ENCODE measurements at regions not wholly inside any gene's neighbourhood (a gene's known extent, or its start where the extent isn't known, plus 50 kb on each side); places are given as distances from the start of the nearest gene placed in this dataset.

GRCh38 chr5:12911156-12911555 lies 1006.9 kb upstream of the CTNND2 start:
- Histone ChIP-seq H4K91ac (ENCODE audit: low read depth, low read length) (no peak overlapping the region), H3K27me3 (ENCODE audit: insufficient read depth, low read length) (no peaks in the 10 kb centered on the region), H3K4me3 (ENCODE audit: low read depth, low read length) (no peak overlapping the region), H3K4me2 (ENCODE audit: low read length) (no peak overlapping the region), H3K79me1 (ENCODE audit: low read length) (no peaks in the 10 kb centered on the region), H2BK120ac (ENCODE audit: insufficient read depth, low read length, poor library complexity) (no peak overlapping the region), H3K18ac (ENCODE audit: low read length) (no peak overlapping the region), H2AFZ (ENCODE audit: insufficient read depth, low read length, poor library complexity) (no peak overlapping the region), H3K36me3 (ENCODE audit: control insufficient read depth in 1 of 2, insufficient read depth in 2 of 2, low read length in 2 of 2) (no peaks in the 10 kb centered on the region), H3K4me1 (ENCODE audit: control insufficient read depth in 1 of 2, insufficient read depth in 2 of 2, low read length in 2 of 2) (no peaks in the 10 kb centered on the region), H3K4ac (ENCODE audit: low read depth, low read length) (no peak overlapping the region), H2BK5ac (ENCODE audit: low read depth, low read length, poor library complexity) (no peak overlapping the region), H4K8ac (ENCODE audit: low read depth, low read length) (no peak overlapping the region), H3K9me3 (ENCODE audit: insufficient read depth, low read depth, low read length) (no peaks in the 10 kb centered on the region), H2BK12ac (ENCODE audit: low read length) (no peak overlapping the region), H3K9ac (ENCODE audit: low read length) (no peak overlapping the region), H2AK5ac (ENCODE audit: low read length) (no peak overlapping the region), H4K12ac (ENCODE audit: low read depth, low read length) (no peak overlapping the region), H3K14ac (ENCODE audit: low read length) (no peak overlapping the region), H3K23ac (ENCODE audit: low read length) (no peak overlapping the region), H3K79me2 (ENCODE audit: control insufficient read depth, insufficient read depth, low read length, poor library complexity) (no peaks in the 10 kb centered on the region), H3K27ac (ENCODE audit: low read depth, low read length) (no peak overlapping the region)
- WGBS (ENCODE audit: extremely low coverage, insufficient coverage, insufficient read length): no CpG with 5 or more reads among the region's 4 CpGs
- no peak for DNase-seq

GRCh38 chr5:12910641-12911040 lies 1006.4 kb upstream of the CTNND2 start:
- Histone ChIP-seq H3K79me1 (ENCODE audit: low read length) (no peaks in the 10 kb centered on the region), H2AFZ (ENCODE audit: insufficient read depth, low read length, poor library complexity) (no peak overlapping the region), H3K79me2 (ENCODE audit: control insufficient read depth, insufficient read depth, low read length, poor library complexity) (no peaks in the 10 kb centered on the region), H2BK120ac (ENCODE audit: insufficient read depth, low read length, poor library complexity) (no peak overlapping the region), H3K14ac (ENCODE audit: low read length) (no peak overlapping the region), H2BK5ac (ENCODE audit: low read depth, low read length, poor library complexity) (no peak overlapping the region), H2AK5ac (ENCODE audit: low read length) (no peak overlapping the region), H4K8ac (ENCODE audit: low read depth, low read length) (no peak overlapping the region), H3K9me3 (ENCODE audit: insufficient read depth, low read depth, low read length) (no peaks in the 10 kb centered on the region), H3K23ac (ENCODE audit: low read length) (no peak overlapping the region), H3K4me3 (ENCODE audit: low read depth, low read length) (no peak overlapping the region), H3K27me3 (ENCODE audit: insufficient read depth, low read length) (no peaks in the 10 kb centered on the region), H2BK12ac (ENCODE audit: low read length) (no peak overlapping the region), H3K18ac (ENCODE audit: low read length) (no peak overlapping the region), H3K4ac (ENCODE audit: low read depth, low read length) (no peak overlapping the region), H4K12ac (ENCODE audit: low read depth, low read length) (no peak overlapping the region), H4K91ac (ENCODE audit: low read depth, low read length) (no peak overlapping the region), H3K4me2 (ENCODE audit: low read length) (no peak overlapping the region), H3K36me3 (ENCODE audit: control insufficient read depth in 1 of 2, insufficient read depth in 2 of 2, low read length in 2 of 2) (no peaks in the 10 kb centered on the region), H3K27ac (ENCODE audit: low read depth, low read length) (no peak overlapping the region), H3K4me1 (ENCODE audit: control insufficient read depth in 1 of 2, insufficient read depth in 2 of 2, low read length in 2 of 2) (no peaks in the 10 kb centered on the region), H3K9ac (ENCODE audit: low read length) (no peak overlapping the region)
- no CpG with 5 or more reads among the region's 3 CpGs for WGBS (ENCODE audit: extremely low coverage, insufficient coverage, insufficient read length)
- DNase-seq: no peak

GRCh38 chr5:12902611-12903010 lies 998.4 kb upstream of the CTNND2 start:
- H3K36me3 ChIP-seq (ENCODE audit: control insufficient read depth in 1 of 2, insufficient read depth in 2 of 2, low read length in 2 of 2): no peaks in the 10 kb centered on the region
- no peak overlapping the region for H4K12ac ChIP-seq (ENCODE audit: low read depth, low read length)
- H2AK5ac ChIP-seq (ENCODE audit: low read length): no peak overlapping the region
- no peak overlapping the region for H4K91ac ChIP-seq (ENCODE audit: low read depth, low read length)
- H3K9ac ChIP-seq (ENCODE audit: low read length): no peak overlapping the region
- H3K4me1 ChIP-seq (ENCODE audit: control insufficient read depth in 1 of 2, insufficient read depth in 2 of 2, low read length in 2 of 2): peaks cover 0 to 2% of the 10 kb centered on the region in 2 experiments
- WGBS (ENCODE audit: extremely low coverage, insufficient coverage, insufficient read length): no CpG with 5 or more reads among the region's 4 CpGs
- no peak overlapping the region for H3K27ac ChIP-seq (ENCODE audit: low read depth, low read length)
- no peak overlapping the region for H2BK12ac ChIP-seq (ENCODE audit: low read length)
- H3K4me3 ChIP-seq (ENCODE audit: low read depth, low read length): no peak overlapping the region
- H3K4ac ChIP-seq (ENCODE audit: low read depth, low read length): no peak overlapping the region
- no peak overlapping the region for H3K4me2 ChIP-seq (ENCODE audit: low read length)
- no peak overlapping the region for H2AFZ ChIP-seq (ENCODE audit: insufficient read depth, low read length, poor library complexity)
- H3K23ac ChIP-seq (ENCODE audit: low read length): no peak overlapping the region
- H3K79me2 ChIP-seq (ENCODE audit: control insufficient read depth, insufficient read depth, low read length, poor library complexity): no peaks in the 10 kb centered on the region
- H4K8ac ChIP-seq (ENCODE audit: low read depth, low read length): no peak overlapping the region
- no peak overlapping the region for H2BK120ac ChIP-seq (ENCODE audit: insufficient read depth, low read length, poor library complexity)
- no peaks in the 10 kb centered on the region for H3K27me3 ChIP-seq (ENCODE audit: insufficient read depth, low read length)
- no peak overlapping the region for H3K14ac ChIP-seq (ENCODE audit: low read length)
- peak; percentile 20 to 54 for DNase-seq
- no peak overlapping the region for H3K18ac ChIP-seq (ENCODE audit: low read length)
- no peaks in the 10 kb centered on the region for H3K79me1 ChIP-seq (ENCODE audit: low read length)
- H3K9me3 ChIP-seq (ENCODE audit: insufficient read depth, low read depth, low read length): no peaks in the 10 kb centered on the region
- no peak overlapping the region for H2BK5ac ChIP-seq (ENCODE audit: low read depth, low read length, poor library complexity)

- H4K8ac ChIP-seq (ENCODE audit: low read depth, low read length): no peak overlapping the region
- H3K14ac ChIP-seq (ENCODE audit: low read length): no peak overlapping the region
- H3K4ac ChIP-seq (ENCODE audit: low read depth, low read length): no peak overlapping the region
- no peaks in the 10 kb centered on the region for H3K79me2 ChIP-seq (ENCODE audit: control insufficient read depth, insufficient read depth, low read length, poor library complexity)
- no peaks in the 10 kb centered on the region for H3K9me3 ChIP-seq (ENCODE audit: insufficient read depth, low read depth, low read length)
- no peak overlapping the region for H2BK5ac ChIP-seq (ENCODE audit: low read depth, low read length, poor library complexity)
- no peak overlapping the region for H3K18ac ChIP-seq (ENCODE audit: low read length)
- H3K4me2 ChIP-seq (ENCODE audit: low read length): no peak overlapping the region
- no peak overlapping the region for H2AFZ ChIP-seq (ENCODE audit: insufficient read depth, low read length, poor library complexity)
- no peak overlapping the region for H3K23ac ChIP-seq (ENCODE audit: low read length)
- H2BK12ac ChIP-seq (ENCODE audit: low read length): no peak overlapping the region
- no peak overlapping the region for H4K12ac ChIP-seq (ENCODE audit: low read depth, low read length)
- H3K36me3 ChIP-seq (ENCODE audit: control insufficient read depth in 1 of 2, insufficient read depth in 2 of 2, low read length in 2 of 2): no peaks in the 10 kb centered on the region
- peak; percentile 2 to 45 for DNase-seq
- H3K27ac ChIP-seq (ENCODE audit: low read depth, low read length): no peak overlapping the region
- peaks cover 0 to 2% of the 10 kb centered on the region in 2 experiments for H3K4me1 ChIP-seq (ENCODE audit: control insufficient read depth in 1 of 2, insufficient read depth in 2 of 2, low read length in 2 of 2)
- H2AK5ac ChIP-seq (ENCODE audit: low read length): no peak overlapping the region
- no peak overlapping the region for H2BK120ac ChIP-seq (ENCODE audit: insufficient read depth, low read length, poor library complexity)
- WGBS (ENCODE audit: extremely low coverage, insufficient coverage, insufficient read length): no CpG with 5 or more reads among the region's 1 CpG
- no peaks in the 10 kb centered on the region for H3K79me1 ChIP-seq (ENCODE audit: low read length)
- no peaks in the 10 kb centered on the region for H3K27me3 ChIP-seq (ENCODE audit: insufficient read depth, low read length)
- no peak overlapping the region for H4K91ac ChIP-seq (ENCODE audit: low read depth, low read length)
- H3K9ac ChIP-seq (ENCODE audit: low read length): no peak overlapping the region
- no peak overlapping the region for H3K4me3 ChIP-seq (ENCODE audit: low read depth, low read length)
Measured at GRCh38 chr5:12901696-12902095, 997.5 kb upstream of the CTNND2 start.

Data from trophoblast cell (in vitro differentiated cells and primary cell).